ENCODE measurements at regions not wholly inside any gene's neighbourhood (a gene's known extent, or its start where the extent isn't known, plus 50 kb on each side); places are given as distances from the start of the nearest gene placed in this dataset.

DNA sequence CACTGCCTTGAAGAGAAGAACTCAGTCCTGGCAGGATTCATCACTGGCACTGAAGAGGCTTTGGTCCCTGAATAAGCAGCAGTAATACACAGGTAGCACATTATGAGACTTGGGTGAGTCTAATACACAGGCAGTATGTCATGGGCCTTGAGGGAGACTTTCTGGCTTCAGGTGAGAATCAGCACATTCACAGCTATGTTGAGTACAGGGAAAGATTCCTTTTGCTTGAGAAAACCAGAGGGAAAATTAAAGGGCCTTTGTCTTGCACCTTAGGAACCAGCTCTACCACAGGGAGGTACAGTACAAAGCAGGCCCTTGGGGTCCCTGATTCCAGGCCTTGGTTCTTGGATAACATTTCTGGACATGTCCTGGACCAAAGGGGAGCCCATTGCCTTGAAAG is 484.6 kb downstream of the RFC3 start:
- no peak for DNase-seq

DNA sequence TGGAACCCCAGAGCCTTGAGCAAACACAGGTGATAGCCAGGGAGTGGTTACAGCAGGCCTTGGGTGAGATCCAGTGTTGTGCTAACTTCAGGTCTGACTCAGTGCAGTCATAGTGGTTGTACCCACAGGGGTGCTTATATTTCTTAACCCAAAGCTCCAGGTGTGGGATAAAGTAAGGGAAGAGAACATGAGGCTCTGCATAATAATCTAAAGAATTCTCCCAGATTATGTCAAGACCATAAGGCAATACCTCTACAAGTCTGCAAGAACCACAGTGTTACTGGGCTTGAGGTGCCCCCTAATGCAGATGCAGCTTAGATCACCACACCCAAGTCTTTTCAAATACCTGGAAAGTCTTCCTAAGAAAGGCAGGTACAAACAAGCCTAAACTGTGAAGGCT is 485.4 kb downstream of the RFC3 start:
- no peak for DNase-seq

DNA sequence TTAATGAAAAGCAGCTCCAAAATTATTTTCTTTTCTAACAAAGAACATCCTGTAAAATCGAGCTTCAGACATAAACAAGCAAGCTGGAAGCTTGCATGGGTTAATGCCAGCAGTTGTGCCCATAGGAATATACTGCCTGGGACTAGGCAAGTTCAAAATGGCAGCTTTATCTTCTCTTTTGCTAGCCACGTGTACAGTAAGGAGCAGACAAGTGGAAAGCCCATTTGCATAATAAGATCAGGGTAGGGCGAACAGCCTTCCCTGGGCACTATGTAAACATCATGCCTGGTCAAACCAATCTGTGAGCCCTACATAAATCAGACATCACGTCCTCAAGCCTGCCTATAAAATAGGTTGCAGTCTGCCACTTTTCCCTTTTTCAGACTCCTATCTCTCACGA is 489.7 kb downstream of the RFC3 start:
- no peak for DNase-seq

DNA sequence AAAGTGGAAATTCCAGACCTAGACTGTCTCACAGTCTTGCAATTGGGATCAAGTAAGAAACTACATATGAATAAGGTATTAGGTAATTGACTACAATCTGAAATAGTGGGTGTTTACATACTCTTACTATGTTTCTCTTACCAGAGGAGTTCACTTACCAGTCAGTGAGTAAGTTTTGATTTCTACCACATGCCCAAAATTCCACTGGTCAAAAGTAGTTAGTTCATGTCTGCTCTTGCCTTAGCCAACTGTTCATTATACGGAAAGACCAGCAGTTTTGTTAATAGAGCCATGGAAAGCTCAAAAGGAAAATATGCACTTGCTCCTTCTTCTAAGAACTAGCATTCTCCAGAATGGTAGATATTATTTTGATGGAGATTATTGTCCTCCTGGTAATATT is 490.8 kb downstream of the RFC3 start:
- DNase-seq: no peak

DNA sequence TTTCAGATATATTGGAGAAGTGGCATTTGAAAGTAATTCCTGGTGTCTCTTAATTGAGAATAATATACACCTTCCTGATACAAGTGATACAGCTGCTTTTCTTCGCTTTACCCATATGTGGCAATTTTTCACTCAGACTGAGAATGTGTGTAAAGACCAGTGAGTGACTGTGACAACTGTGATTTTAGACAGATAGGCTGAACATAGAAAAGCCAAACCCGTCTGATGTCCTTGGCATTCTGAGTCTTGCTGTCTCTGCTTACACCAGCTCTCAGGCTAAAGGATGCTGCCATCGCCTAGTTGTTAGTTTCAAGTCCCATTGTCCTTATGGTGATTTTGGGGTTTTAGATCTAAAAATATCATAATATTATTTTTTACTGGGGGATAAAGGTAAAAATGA is 492.6 kb downstream of the RFC3 start:
- no peak for DNase-seq

DNA sequence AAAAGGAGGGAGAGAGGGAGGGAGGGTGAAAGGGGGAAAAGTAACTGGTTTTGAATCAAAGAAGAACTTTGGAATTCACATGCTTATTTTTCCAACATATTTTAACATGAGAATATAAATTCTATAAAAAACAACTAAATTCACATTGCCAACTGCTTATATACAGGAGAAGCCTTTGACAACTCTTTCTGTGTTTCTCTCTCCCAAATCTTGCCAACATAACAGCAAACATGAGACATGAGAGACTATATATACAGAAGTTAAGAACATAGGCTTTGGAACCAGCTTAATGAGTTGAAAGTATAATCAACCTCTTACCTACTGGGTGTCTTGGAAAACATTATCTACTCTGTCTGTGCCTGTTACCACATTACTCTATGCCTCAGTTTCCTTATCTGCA is 493.3 kb downstream of the RFC3 start:
- no peak for DNase-seq

DNA sequence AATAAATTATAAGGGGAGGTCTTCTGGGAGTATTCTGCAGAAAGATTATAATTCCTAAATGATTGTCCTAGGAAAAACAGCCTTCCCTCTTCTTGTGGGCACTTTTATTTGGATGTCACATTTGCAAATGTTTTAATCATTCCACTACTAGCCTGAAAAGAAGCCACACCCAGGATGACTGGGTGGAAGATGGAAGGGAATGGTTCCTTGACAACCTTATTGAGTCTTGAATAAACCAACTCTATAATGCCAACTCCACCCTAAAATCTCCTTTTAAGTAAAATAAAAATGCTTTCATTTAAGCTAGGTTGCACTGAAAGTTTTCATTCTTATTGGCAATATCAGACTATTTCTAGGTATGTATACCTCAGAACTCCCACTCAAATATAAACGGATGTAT is 494.6 kb downstream of the RFC3 start:
- no peak for DNase-seq

DNA sequence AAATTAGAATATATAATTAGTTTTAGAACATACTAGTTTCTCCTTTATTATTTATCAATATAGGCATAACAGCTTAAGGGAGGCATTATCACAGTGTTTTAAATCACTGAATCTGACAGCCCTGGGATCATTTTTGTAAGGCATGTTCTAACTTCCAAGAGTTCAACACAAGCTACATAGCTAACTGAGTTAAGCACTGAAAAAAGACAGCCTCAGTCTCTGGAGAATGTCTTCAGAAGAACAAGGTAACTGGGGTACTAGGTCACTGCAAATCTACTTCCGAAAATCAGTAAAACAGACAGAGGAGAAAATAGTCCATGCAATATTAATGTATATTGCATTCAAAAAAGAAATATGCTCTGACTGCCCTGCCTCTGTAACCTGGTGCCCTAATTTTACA is 502.1 kb downstream of the RFC3 start:
- no peak for DNase-seq

DNA sequence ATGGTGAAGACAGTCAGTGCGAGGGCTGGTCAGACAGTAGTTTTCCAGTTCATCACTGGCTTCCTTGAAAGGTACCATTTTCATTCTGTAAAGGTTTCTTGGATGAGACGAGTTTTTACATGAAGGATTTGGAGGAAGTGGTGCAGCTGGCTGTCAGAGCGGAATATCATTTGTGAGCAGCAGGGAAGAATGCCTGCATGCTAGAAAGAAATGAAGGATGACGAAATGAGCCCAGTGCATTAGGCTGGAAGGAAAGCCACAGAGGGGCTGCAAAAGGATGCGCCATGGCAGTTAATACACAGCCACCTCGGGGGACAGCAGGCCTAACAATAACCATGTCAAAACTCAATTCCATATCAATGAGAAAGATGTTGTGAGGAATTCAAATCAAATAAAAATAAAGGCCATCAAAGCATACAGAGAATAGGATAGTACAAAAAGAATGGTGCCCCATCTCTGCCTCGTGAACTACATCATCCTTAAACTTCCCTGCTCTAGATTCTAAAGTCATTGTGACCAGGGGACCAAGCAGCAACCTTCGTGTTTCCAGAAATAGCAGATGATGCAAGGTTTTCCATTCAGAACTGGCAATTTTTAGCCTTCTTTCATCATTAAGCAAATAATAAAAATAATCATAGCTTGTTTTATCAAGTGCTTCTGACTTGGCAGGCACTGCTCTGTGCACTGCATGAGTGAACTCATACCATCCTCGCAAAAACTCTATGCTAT is 504.2 kb downstream of the RFC3 start:
- no peak for DNase-seq

DNA sequence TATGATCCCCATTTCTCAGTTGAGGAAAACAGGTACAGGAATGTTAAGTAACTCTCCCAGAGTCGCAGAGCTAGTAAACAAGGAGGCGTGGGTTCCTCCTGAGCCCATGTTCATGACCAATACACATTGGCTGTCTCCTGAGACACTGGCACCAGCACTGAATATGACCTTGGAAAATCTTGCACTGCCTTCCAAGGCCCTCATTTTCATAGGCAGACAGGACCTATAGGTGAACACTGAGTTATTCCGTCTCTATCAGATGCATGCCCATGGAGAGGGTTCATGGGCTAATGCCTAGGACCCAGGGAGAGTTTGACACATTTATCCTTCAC is 504.8 kb downstream of the RFC3 start:
- DNase-seq: no peak

DNA sequence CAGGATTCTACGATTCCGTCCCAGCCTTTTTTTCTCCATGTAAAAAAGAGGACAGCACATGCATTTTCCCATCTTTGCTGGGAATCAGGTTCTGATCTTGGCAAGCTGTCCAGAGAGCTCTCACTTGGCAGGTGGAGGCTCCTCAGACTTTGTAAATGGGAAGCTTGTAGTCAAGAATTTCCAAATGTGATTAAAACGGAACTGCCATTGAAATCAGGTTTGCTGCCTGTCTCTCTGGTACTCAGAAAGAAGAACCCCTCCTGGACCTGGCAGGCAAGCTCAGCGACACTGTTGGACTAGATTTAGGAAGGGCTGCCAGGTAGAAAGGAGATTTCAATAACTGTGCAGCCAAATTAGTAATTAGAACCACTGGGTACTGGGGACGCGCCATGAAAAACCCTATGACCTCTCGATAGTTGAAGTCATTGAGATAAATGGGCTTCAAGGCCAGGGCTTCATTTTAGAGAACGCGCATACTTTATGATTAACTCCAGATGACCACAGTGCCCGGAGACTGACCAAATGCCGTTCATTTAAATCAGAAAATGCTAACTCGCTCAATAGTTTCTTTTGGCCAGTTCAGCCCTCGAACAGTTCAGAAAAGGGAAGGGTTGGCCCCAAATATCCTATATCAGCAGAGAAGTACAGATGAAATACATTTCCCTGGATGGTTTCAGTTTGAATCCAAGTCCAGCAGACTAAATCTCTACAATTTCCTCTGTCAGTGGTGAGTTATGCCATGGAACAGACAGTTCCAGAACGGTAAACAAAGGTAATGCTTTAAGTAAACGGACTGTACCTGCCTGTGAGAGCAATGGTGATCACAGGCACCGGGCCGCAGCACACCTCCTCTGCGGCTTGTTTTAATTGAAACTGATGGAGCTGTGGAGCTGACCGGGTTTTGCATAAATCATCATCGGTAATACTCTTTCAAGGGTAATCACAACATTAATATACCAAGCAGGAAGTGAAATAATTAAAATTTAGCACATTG is 517.4 kb downstream of the RFC3 start:
- DNase-seq: no peak

DNA sequence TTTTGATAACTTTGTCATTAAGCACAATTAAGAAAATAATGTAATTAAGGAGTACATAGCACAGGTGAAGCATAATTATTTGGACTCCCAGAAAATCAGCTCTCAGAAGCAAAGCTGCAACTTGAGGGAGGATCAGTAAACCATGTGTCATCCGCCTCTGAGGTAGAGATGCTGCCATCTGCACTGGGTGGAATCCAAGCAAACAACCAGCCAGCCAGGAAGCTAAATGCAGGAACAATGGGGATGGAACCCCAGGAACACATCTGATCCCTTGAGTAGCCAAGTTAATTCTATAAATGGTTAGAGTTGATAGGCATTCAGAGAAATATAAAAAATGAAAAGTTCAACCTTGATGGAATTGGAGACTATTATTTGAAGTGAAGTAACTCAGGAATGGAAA is 520.2 kb downstream of the RFC3 start:
- no peak for DNase-seq

DNA sequence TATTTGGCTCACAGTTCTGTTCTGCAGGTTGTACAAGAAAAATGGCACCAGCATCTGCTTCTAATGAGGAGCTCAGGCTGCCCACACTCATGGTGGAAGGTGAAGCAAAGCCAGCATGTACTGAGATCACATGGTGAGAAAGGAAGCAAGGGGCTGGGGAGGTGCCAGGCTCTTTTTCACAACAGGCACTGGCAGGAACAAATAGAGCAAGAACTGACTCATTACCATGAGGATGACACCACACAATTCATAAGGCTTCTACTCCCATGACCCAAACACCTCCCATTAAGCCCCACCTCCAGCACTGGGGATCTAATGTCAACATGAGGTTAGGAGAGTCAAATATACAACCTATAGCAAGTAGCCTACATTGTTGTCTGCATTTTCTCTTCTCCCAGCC is 522.6 kb downstream of the RFC3 start:
- no peak for DNase-seq

DNA sequence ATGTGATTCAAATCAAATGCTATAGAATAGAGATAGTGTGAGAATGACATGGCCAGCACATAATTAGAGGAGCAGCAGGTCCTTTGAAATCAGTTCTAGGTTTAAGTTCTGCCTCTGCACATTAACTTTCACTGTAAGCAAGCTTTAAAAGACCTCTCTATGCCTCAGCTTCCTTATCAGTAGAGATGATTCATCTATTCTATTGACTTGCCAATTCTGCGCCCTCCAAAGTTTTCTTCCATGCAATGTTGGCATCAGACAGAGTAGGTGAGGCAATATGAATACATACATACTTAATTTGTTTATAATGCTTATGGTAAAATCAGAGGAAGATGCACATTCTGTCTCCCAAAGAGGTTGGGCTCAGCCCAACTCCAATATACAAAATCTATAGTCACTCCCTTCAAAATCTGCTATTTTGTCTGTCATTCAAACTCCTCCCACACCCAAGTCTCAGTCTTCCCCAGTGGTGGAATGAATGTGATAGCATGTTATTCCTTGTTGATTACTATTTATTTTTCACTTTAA is 525.5 kb downstream of the RFC3 start:
- no peak for DNase-seq

DNA sequence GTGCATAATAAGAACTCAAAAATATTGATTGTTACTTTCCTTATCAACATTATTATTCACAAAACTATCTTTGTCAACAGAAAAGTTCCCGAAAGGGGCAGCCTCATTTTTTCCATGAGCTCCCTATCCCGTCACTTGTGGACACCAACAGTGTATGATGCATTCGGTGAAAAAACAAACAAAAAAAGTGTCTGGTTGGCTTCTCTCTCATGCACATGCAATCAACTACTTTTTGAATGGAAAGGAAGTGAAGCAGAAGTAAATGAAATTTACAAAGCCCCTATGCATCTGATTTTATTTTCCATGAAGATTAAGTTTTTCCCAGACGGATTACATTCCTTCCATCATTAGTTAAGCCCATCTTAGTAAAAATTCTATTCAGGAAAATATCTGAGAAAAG is 526.9 kb downstream of the RFC3 start:
- no peak for DNase-seq

DNA sequence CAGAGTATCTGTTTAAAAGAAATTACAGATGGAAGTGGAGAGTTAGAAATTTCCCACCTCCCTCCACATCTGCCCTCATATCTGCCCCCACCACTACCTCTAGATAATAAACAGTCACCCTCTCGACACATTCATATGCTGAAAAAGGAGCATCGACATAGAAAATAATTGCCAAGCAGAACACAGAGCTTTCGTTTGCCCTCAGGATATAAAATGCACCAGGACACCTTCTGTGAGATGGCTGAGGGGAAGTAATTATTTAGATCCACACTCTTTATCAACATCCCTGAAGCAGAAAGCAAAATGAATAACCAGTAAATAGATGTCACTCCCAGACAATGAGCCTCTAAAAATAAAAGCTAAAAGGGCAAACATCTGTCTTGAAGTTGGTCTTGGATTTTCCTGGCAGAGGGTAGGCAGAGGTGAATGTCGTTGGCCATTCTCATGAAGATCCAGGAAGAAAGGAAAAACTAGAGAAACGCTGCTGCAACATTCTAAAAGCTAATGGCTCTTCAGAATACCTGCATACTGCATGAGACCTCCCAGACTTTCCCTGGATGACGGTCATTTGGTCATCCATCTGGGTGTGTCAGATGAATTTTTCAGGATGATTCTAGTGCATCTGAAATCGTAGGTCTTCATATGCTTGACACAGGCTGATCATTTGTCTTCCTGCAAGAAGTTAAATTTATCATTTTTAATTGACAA is 527.5 kb downstream of the RFC3 start:
- DNase-seq: no peak

DNA sequence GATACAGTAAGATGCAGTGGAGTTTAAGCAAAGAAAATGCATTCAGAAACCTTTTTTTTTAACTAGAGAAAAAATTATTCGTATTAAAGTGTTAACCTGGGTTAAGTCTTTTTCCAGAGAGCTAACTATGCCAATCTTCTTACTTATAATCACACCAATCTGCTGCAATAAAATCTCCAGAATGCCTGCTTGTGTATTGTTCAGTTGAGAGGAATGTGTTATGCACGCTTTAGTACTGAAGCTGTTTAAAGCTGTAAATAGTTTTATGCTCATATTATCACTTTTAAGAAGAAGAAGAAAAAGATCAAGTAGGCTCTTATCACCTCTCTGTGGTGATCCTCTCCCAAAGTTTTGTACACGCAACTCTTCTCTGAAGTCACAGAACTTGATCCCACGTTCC is 528.7 kb downstream of the RFC3 start:
- DNase-seq: no peak

DNA sequence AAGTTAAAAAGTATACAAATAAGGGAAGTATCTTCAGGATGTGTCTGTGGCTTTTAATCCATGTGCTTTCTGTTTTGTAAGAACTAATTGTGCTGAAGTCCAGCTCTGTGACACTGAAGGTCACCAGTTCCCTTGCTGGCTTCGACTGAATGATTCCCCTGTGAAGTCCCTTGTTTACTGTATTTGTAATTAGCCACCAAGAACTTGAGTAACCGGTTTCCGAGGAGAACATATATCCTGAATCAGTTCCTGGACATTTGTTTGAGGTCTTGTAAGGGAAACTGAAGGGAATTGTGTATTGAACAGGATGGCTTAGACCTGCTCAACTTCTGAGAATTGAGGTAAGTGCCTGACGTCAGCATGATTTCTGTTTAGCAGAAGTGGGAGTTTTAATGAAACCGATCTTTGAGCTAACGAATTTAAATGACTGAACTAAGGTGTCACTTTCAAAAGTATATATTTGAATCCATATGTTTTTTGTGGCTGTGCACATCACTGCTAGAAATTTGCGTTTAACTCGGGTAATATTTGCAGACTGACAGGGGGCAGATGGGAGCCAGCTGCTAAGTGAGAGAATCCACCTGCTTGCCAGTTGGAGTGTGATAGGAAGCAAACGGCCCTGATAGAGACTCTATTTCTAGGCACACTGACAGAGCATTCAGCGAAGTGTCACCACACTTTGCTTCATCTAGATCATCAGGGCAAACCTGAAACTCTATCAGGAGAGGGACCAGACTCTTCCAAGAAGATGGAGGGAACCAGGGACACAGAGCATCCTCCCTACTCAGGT is 530.0 kb downstream of the RFC3 start:
- no peak for DNase-seq

DNA sequence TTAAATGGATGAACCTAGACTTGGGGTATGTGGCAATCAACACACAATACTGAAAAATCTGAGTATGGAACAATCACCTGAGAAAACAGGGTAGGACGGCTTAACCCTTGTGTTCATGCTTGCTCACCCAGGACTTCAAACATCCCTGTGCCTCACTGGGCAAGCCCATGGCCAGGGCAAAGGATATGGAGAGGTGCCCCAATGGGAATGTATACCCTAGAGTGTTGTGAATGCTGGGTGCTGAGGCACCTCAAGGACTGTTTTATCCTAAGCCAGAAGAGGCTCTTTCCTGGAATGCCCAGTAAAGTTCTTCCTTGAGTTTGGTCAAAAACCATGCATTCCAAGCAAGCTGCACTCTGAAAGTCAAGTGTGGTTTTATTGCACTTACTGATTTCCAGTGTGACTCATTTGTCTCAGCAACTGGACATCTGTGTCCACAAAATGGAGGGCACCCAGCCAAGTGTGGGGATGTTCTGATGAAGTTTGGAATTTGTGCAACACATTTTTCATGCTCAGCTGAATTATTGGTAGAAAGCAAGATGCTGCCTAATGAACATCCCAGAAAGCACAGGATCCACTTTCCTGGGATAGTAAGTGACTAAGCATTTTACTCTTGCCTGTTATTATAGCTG is 531.3 kb downstream of the RFC3 start:
- DNase-seq: no peak

DNA sequence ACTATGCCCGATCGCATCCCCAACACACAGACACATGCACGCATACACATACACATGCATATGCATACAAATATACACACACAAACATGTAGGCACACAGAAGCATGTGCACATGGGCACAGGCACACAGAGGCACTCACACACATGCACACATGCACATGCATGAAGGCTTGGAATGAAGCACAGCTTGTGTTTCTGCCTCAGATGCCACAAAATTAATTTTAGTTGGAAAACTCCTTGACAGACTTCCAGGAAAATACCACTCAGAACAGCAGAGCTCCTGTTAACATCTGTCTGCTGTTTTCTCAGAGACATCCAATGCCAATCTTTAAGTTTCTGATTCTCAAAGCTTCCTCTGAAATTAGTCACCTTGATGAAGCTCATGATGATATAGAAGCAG is 532.7 kb downstream of the RFC3 start:
- no peak for DNase-seq

DNA sequence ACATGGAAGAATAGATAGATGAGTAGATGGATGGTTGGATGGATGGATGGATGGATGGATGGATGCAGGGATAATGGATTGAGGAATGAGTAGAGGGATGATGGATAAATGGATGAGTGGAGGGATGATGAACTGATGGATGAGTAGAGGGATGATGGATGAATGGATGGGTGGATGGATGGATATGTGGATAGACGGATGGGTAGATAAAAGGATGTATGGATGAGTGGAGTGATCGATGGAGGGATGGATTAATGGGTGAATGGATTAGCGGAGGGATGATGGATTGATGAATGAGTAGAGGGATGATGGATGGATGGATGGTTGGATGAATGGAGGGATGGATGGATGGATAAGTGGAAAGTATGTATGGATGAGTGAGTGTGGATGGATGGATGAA is 533.2 kb downstream of the RFC3 start:
- DNase-seq: no peak

All from nucleus accumbens (tissue), 56 donors.